OCI-LY1 (cell line): ENCODE measurements at regions not wholly inside any gene's neighbourhood (a gene's known extent, or its start where the extent isn't known, plus 50 kb on each side); places are given as distances from the start of the nearest gene placed in this dataset.

Experiments
- H2AFZ ChIP-seq: fragments of 200-600 bp; sonication (generic), shearing (Covaris generic); 2 replicates; pipeline ENCODE4 v1.6.0; 2014; ENCODE audit warnings: antibody characterized with exemption, mild to moderate bottlenecking, low read length
- H3F3A ChIP-seq: fragments of 200-600 bp; sonication (generic), shearing (Covaris generic); 2 replicates; pipeline ENCODE4 v1.6.0; 2014; ENCODE audit warnings: mild to moderate bottlenecking, antibody characterized with exemption, low read length, moderate library complexity; ENCODE audit not compliant: insufficient read depth
- H3K27ac ChIP-seq: fragments of 200-600 bp; sonication (generic); 2 replicates; pipeline ENCODE4 v1.5.1; 2014; ENCODE audit warnings: low read length, mixed run types, mild to moderate bottlenecking, low read depth; ENCODE audit not compliant: poor library complexity, severe bottlenecking
- H3K27me3 ChIP-seq: fragments of 200-600 bp; sonication (generic); 2 replicates; pipeline ENCODE4 v1.6.0; 2014; ENCODE audit warnings: antibody characterized with exemption, mild to moderate bottlenecking, low read length, moderate library complexity; ENCODE audit not compliant: insufficient read depth
- H3K36me3 ChIP-seq: fragments of 200-600 bp; sonication (generic); 2 replicates; pipeline ENCODE4 v1.6.1; 2014; ENCODE audit warnings: mild to moderate bottlenecking, antibody characterized with exemption, low read length, moderate library complexity, mixed read lengths; ENCODE audit not compliant: insufficient read depth
- H3K4me1 ChIP-seq: fragments of 200-600 bp; sonication (generic); 2 replicates; pipeline ENCODE4 v1.5.1; 2014; ENCODE audit warnings: mild to moderate bottlenecking, low read length, moderate library complexity; ENCODE audit not compliant: insufficient read depth, severe bottlenecking
- H3K4me2 ChIP-seq: fragments of 200-600 bp; sonication (generic), shearing (Covaris generic); 2 replicates; pipeline ENCODE4 v1.6.1; 2014; ENCODE audit warnings: low read length
- H3K4me3 ChIP-seq: fragments of 200-600 bp; sonication (generic); 2 replicates; pipeline ENCODE4 v1.5.1; 2014; ENCODE audit warnings: low read length, low read depth, mild to moderate bottlenecking, mixed read lengths; ENCODE audit not compliant: poor library complexity, severe bottlenecking
- H3K79me2 ChIP-seq: fragments of 200-600 bp; shearing (Covaris generic); 2 replicates; pipeline ENCODE4 v1.6.1; 2016; ENCODE audit warnings: mixed run types, low read length, mixed read lengths; ENCODE audit not compliant: insufficient read depth
- H3K9ac ChIP-seq: fragments of 200-600 bp; sonication (generic), shearing (Covaris generic); 2 replicates; pipeline ENCODE4 v1.6.1; 2014; ENCODE audit warnings: mild to moderate bottlenecking, low read length, mixed read lengths
- H3K9me2 ChIP-seq: fragments of 200-600 bp; sonication (generic), shearing (Covaris generic); 2 replicates; pipeline ENCODE4 v1.6.1; 2014; ENCODE audit warnings: low read depth, mild to moderate bottlenecking, low read length, mixed read lengths
- H3K9me3 ChIP-seq: fragments of 200-600 bp; shearing (Covaris generic); 2 replicates; pipeline ENCODE4 v1.6.1; 2014; ENCODE audit warnings: low read length, mixed read lengths
- H4K20me1 ChIP-seq: fragments of 200-600 bp; sonication (generic), shearing (Covaris generic); 2 replicates; pipeline ENCODE4 v1.6.0; 2016; ENCODE audit warnings: mild to moderate bottlenecking, low read length; ENCODE audit not compliant: insufficient read depth
- EZH2 ChIP-seq: fragments of 200-600 bp; sonication (generic), shearing (Covaris generic); IDR thresholded peaks from 2 replicates; pipeline ENCODE4 v1.8.0; 2017; ENCODE audit warnings: borderline replicate concordance, mixed run types, mild to moderate bottlenecking, antibody characterized with exemption, low read length, moderate library complexity, mixed read lengths
- TF ChIP-seq, protein P1 (sequence below): fragments of 200-600 bp; sonication (generic), shearing (Covaris generic); IDR thresholded peaks from 2 replicates; pipeline ENCODE4 v1.5.1; 2017; ENCODE audit warnings: mild to moderate bottlenecking, antibody characterized with exemption, low read length, moderate library complexity, mixed read lengths

DNA sequence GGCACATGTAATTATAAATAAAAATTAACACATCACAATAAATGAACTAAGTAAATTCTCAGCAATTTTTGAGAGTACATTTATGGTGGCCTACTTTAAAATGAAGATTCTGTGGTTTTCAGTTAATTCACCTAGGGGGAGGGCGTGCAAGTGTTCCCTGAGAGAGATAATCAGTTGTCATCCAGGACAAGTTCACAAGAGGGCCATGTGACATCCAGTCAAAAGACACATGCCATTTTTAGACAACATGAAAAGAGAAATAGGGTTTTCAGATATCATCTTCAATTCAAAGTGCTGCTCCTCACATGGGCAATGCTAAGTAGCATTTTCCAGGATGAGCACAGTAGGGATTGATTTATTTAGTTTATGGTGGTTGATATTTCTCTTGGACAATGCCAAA, 393.7 kb downstream of the STK39 start:
- no peak overlapping the region for H2AFZ ChIP-seq
- H3K27ac ChIP-seq, result no peak overlapping the region
- H3K4me1 ChIP-seq, result no peaks in the 10 kb centered on the region
- no peaks in the 10 kb centered on the region for H3K79me2 ChIP-seq
- H3F3A ChIP-seq, result no peaks in the 10 kb centered on the region
- H3K27me3 ChIP-seq, result no peaks in the 10 kb centered on the region
- H3K4me3 ChIP-seq, result no peak overlapping the region
- no peaks in the 10 kb centered on the region for H3K9me3 ChIP-seq
- no peaks in the 10 kb centered on the region for H4K20me1 ChIP-seq
- TF ChIP-seq, protein P1, sequence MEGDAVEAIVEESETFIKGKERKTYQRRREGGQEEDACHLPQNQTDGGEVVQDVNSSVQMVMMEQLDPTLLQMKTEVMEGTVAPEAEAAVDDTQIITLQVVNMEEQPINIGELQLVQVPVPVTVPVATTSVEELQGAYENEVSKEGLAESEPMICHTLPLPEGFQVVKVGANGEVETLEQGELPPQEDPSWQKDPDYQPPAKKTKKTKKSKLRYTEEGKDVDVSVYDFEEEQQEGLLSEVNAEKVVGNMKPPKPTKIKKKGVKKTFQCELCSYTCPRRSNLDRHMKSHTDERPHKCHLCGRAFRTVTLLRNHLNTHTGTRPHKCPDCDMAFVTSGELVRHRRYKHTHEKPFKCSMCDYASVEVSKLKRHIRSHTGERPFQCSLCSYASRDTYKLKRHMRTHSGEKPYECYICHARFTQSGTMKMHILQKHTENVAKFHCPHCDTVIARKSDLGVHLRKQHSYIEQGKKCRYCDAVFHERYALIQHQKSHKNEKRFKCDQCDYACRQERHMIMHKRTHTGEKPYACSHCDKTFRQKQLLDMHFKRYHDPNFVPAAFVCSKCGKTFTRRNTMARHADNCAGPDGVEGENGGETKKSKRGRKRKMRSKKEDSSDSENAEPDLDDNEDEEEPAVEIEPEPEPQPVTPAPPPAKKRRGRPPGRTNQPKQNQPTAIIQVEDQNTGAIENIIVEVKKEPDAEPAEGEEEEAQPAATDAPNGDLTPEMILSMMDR, result no peak
- no peak for TF ChIP-seq EZH2
- H3K36me3 ChIP-seq, result no peaks in the 10 kb centered on the region
- H3K9me2 ChIP-seq, result no peaks in the 10 kb centered on the region
- H3K9ac ChIP-seq, result no peak overlapping the region
- H3K4me2 ChIP-seq, result no peak overlapping the region

DNA sequence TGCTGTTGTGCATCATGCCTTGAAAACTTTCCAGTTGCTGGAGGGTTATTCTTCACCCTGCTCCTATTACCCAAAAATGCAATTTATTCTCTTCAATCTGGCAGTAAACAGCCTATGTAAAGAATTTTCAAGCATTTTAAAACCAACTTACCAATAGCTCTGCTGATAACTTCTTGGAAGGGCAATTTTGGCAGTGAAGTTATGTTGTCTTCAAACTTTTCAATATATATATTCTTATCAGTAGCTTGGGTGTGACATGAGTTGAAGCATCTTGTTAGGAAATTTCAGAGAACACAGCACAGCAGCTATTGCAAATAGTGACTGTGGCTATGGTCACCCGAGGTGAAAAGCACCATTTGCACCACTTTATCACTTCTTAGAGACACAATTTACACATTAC, 395.5 kb downstream of the STK39 start:
- Histone ChIP-seq H3K27ac (no peak overlapping the region), H4K20me1 (no peaks in the 10 kb centered on the region), H3K9me3 (no peaks in the 10 kb centered on the region), H3K4me1 (no peaks in the 10 kb centered on the region), H3K4me2 (no peak overlapping the region), H2AFZ (no peak overlapping the region), H3K27me3 (no peaks in the 10 kb centered on the region), H3K36me3 (no peaks in the 10 kb centered on the region), H3K4me3 (no peak overlapping the region), H3K79me2 (no peaks in the 10 kb centered on the region), H3F3A (no peaks in the 10 kb centered on the region), H3K9me2 (no peaks in the 10 kb centered on the region), H3K9ac (no peak overlapping the region)
- TF ChIP-seq, protein P1, result no peak
- TF ChIP-seq EZH2, result no peak

DNA sequence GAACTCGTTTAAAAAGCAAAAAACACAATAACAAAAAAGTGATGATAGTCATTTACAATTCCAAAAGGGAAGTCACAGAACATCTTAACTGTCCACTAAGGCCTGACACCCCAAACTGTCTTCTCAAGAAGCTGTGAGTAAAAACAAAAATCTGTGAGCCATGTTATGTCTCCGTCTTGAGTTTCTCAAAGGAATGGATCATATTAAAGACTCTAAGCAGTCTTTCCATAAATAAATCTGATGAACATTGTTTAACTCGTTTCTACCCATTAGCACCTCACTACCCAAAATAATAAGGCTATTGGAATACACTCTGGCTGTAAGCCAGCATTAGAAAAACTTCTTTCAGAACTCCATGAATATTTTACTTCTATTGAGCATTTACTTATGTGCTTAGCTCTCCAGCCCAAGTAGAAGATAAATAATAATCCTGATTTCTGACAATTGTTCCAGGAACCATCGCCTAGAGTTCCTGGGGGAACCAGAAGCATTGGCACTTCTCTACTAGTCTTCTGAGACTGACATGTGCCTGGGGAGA, 396.0 kb downstream of the STK39 start:
- no peak for TF ChIP-seq EZH2
- TF ChIP-seq, protein P1, result no peak
- H3K27ac ChIP-seq, result no peak overlapping the region

More for the DNA sequence above, 396.0 kb downstream of the STK39 start:
- no peaks in the 10 kb centered on the region for H3K79me2 ChIP-seq
- no peaks in the 10 kb centered on the region for H3K4me1 ChIP-seq
- no peak overlapping the region for H3K4me3 ChIP-seq
- H3K27me3 ChIP-seq, result no peaks in the 10 kb centered on the region
- H4K20me1 ChIP-seq, result no peaks in the 10 kb centered on the region
- H3K9me2 ChIP-seq, result no peaks in the 10 kb centered on the region
- H3K4me2 ChIP-seq, result no peak overlapping the region
- H3K9me3 ChIP-seq, result no peaks in the 10 kb centered on the region
- H3K36me3 ChIP-seq, result no peaks in the 10 kb centered on the region
- no peaks in the 10 kb centered on the region for H3F3A ChIP-seq
- H2AFZ ChIP-seq, result no peak overlapping the region
- no peak overlapping the region for H3K9ac ChIP-seq
